ENCODE measurements at regions not wholly inside any gene's neighbourhood (a gene's known extent, or its start where the extent isn't known, plus 50 kb on each side); places are given as distances from the start of the nearest gene placed in this dataset.

- no peak for TF ChIP-seq EP300 (IDR thresholded peaks at IDR 0.05; ENCODE audit: borderline replicate concordance in 1 of 2, low read depth in 2 of 2, low read length in 2 of 2)
- no peak for TF ChIP-seq SRF (IDR thresholded peaks at IDR 0.05; ENCODE audit: low read depth, low read length)
Measured at GRCh38 chr14:100401792-100402191, 78.7 kb downstream of the SLC25A47 start (continued).

Data from H1 (cell line).